ENCODE measurements at regions not wholly inside any gene's neighbourhood (a gene's known extent, or its start where the extent isn't known, plus 50 kb on each side); places are given as distances from the start of the nearest gene placed in this dataset.
"Not testable (repeated sequence)": the region's sequence is repeated elsewhere in the genome, so short reads cannot be mapped to it uniquely, and the experiment has no call there.

DNA sequence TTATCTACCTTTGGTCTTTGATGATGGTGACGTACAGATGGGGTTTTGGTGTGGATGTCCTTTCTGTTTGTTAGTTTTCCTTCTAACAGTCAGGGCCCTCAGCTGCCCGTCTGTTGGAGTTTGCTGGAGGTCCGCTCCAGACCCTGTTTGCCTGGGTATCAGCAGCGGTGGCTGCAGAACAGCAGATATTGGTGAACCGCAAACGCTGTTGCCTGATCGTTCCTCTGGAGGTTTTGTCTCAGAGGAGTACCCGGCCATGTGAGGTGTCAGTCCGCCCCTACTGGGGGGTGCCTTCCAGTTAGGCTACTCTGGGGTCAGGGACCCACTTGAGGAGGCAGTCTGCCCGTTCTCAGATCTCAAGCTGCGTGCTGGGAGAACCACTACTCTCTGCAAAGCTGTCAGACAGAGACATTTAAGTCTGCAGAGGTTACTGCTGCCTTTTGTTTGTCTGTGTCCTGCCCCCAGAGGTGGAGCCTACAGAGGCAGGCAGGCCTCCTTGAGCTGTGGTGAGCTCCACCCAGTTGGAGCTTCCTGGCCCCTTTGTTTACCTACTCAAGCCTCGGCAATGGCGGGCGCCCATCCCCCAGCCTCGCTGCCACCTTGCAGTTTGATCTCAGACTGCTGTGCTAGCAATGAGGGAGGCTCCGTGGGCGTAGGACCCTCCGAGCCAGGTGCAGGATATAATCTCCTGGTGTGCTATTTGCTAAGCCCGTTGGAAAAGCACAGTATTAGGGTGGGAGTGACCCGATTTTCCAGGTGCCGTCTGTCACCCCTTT is 68.5 kb upstream of the ECI2 start:
- DNase-seq (ENCODE audit: low read depth): not testable (repeated sequence)

DNA sequence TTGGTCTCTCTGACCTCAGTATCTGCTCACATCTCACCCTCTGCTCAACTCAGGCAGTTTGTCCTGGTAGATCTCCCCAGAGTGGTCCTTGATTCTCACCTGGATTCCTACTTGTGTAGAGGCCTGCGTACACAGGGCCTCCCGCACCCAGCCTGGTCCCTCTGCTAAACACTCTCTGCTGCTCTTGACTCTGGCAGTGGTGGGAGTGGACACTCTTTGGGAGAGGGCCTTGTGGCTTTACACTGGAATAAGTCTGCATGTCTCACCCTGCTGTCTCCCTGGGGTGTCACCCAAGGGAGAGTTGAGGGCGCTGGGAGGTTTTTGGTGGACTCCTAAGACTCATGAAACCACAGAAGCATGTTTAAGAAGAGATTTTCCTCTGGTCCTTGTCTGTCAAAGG is 57.3 kb upstream of the ECI2 start:
- no peak for DNase-seq (ENCODE audit: low read depth)

DNA sequence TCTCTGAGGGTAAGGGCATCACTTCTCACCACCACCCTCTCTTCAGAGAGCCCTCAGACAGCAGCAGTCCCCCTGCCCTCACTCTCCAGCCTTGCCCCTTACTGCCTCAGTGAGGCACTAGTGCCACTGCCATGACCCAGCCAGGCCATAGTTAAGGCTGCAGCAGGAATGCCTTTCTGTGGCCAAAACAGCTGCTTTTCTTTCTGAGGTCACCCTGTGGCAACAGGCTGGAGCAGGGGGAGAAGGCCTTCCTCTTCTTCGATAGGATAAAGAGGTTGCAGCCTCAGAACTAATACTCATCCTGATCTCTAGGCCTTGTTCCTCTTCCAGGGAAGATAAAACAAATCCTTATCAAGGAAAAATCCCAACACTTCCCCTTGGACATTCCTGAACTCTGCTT is 56.8 kb upstream of the ECI2 start:
- no peak for DNase-seq (ENCODE audit: low read depth)

DNA sequence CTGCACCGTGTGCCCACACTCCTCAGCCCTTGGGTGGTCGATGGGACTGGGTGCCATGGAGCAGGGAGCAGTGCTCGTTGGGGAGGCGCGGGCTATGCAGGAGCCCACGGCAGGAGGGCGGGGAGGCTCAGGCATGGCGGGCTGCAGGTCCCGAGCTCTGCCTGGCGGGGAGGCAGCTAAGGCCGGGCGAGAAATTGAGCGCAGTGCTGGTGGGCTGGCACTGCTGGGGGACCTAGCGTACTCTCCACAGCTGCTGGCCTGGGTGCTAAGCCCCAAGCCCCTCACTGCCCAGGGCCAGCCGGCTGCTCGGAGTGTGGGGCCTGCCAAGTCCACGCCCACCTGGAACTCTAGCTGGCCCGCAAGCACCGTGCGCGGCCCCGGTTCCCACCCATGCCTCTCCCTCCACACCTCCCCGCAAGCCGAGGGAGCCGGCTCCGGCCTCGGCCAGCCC is 55.9 kb upstream of the ECI2 start:
- no peak for DNase-seq (ENCODE audit: low read depth)

DNA sequence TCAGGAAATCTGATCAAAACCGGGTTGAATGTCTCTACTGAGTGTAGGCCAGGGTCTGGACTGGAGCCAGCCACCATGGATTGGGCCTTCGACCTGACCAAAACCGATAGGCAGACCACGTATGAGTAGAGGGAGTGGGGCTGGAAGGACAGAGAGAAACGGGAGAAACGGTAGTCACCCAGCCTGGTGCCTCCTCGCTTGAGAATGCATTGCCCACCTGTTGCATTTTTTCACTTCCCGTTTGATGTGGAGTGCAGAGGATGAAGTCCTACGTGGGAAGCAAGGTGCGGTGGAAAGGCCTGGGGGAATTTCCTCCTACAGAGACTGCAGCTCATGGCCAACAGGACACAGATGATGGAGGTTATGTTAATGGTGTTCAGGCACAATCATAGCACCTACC is 53.9 kb upstream of the ECI2 start:
- DNase-seq (ENCODE audit: low read depth): no peak

DNA sequence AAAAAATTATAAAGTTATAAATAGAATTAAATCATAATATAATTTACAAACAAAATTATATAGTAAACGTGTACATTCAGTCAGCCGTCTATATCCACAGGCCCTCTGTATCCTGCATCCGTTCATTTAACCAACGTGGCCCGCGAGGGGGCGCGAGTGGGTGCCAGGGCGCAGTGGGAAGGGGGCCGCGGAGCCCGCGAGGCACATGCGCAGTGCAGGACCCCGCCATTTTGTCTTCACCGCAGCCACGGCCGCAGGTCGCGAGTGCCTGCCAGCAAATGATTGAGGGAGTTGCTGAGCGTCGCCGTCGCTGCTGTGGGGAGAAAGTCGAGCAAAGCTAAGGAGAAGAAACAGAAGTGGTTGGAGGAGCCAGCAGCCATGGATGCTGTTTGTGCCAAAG is 53.4 kb upstream of the ECI2 start:
- no peak for DNase-seq (ENCODE audit: low read depth)

DNA sequence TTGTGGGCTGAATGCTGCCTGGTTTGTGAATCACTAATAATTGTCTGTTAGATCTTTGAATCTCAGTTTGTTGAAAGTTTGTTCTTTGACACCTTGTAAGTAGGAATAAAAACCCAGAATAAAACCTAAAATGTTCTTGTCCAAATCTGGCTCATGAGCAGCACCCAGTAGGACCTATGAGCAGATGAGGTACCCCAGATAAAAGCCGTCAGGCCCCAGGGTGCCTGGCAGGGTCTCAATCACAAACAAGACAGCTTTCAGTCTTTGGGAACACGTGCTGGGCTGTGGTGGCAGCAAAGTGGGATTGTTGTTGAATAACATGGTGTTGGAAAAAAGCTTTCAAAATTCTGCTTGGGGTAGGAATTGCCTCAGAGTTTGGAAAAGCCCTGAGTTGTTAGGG is 52.1 kb upstream of the ECI2 start:
- DNase-seq (ENCODE audit: low read depth): no peak

DNA sequence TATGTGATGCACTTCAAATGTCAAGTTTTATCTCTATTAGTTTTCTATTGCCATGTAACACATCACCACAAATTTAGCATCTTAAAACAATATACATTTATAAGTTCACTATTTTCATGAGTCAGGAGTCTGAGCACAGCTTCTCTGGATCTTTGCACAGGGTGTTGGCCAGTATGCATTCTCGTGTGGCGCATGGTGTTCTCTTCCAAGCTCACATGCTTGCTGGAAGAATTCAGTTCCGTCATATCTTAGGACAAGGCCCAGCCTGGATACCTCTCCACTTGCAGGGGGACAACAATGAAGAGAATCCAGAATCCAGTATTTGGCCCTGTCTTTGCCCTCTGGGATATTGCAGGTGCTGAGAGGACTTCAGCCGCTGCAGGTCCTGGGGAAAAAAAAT is 51.0 kb upstream of the ECI2 start:
- DNase-seq (ENCODE audit: low read depth): no peak

DNA sequence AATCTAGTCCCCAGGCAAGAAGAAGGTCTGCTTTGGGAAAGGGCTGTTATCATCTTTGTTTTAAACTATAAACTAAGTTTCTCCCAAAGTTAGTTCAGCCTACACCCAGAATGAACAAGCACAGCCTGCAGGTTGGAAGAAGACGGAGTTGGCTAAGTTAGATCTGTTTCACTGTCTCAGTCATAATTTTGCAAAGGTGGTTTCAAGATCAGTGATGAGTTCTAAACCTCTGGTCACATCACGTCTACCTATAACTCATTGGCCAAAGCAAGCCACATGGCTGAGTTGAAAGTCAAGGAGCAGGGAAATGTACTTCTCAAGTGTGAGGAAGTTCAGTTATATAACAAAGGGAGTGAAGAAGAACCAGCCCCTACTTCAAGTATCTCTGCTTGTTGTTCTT is 50.5 kb upstream of the ECI2 start:
- no peak for DNase-seq (ENCODE audit: low read depth)

DNA sequence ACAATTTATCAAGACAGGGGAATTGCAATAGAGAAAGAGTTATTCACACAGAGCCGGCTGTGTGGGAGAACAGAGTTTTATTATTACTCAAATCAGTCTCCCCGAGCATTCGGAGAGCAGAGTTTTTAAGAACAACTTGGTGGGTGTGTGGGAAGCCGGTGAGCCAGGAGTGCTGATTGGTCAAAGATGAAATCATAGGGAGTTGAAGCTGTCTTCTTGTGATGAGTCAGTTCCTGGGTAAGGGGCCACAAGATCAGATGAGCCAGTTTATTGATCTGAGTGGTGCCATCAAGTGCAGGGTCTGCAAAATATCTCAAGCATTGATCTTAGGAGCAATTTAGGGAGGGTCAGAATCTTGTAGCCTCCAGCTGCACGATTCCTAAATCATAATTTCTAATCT is 50.0 kb upstream of the ECI2 start:
- DNase-seq (ENCODE audit: low read depth): no peak
